HUES64 (cell line): ENCODE measurements at regions not wholly inside any gene's neighbourhood (a gene's known extent, or its start where the extent isn't known, plus 50 kb on each side); places are given as distances from the start of the nearest gene placed in this dataset.

Source experiments
- H3K27ac ChIP-seq: 2 replicates; pipeline ENCODE4 v1.7.0; 2013; ENCODE audit warnings: low read depth, low read length, inconsistent platforms
- H3K27me3 ChIP-seq: 2 replicates; pipeline ENCODE4 v1.6.1; 2013; ENCODE audit warnings: mild to moderate bottlenecking, low read length; ENCODE audit not compliant: insufficient read depth
- H3K36me3 ChIP-seq: 2 replicates; pipeline ENCODE4 v1.6.1; 2013; ENCODE audit warnings: mild to moderate bottlenecking, low read length; ENCODE audit not compliant: insufficient read depth
- H3K4me1 ChIP-seq: 2 replicates; pipeline ENCODE4 v1.6.1; 2013; ENCODE audit warnings: mild to moderate bottlenecking, low read length, moderate library complexity; ENCODE audit not compliant: insufficient read depth
- H3K4me3 ChIP-seq: 2 replicates; pipeline ENCODE4 v1.5.1; 2013; ENCODE audit warnings: mild to moderate bottlenecking, low read length, moderate library complexity
- H3K9ac ChIP-seq: 2 replicates; pipeline ENCODE4 v1.6.1; 2013; ENCODE audit warnings: mild to moderate bottlenecking, low read depth, low read length
- H3K9me3 ChIP-seq: 2 replicates; pipeline ENCODE4 v1.6.1; 2013; ENCODE audit warnings: low read depth, low read length; ENCODE audit not compliant: insufficient read depth
- WGBS: fragments of 150-250, 120-280 bp; methylation state at CpG from one replicate; pipeline ENCODE4 v1.1.7; 2013; ENCODE audit warnings: missing lambda C conversion rate; 5-methylcytosine and 5-hydroxymethylcytosine counted together

DNA sequence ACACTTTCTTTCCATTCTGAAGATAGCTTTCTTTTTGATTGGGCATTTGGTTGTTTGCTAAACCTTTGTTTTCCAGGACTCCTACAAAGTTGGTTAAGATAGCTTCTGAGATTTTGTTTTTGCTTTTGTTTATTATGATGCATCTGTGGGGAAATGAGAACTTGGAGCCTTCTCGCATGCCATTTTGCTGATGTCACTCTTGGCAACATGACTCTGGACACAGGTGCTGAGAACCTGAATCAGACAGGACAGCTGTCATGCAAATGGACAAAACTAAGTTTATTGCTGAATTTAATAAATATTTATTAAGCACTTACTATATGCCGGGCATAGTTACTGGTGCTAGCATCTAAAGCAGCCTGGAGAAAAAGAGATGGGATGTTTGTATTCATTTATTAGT, 274.1 kb downstream of the ZEB1 start:
- Histone ChIP-seq H3K27ac (no peak overlapping the region), H3K4me1 (0 out of 2 replicates have a peak, but pooled peaks cover 2% of the 10 kb centered on the region), H3K9me3 (no peaks in the 10 kb centered on the region), H3K4me3 (no peak overlapping the region), H3K27me3 (no peaks in the 10 kb centered on the region), H3K9ac (no peak overlapping the region), H3K36me3 (no peaks in the 10 kb centered on the region)
- 92% methylated on average over 1 of the region's 2 CpGs for WGBS

DNA sequence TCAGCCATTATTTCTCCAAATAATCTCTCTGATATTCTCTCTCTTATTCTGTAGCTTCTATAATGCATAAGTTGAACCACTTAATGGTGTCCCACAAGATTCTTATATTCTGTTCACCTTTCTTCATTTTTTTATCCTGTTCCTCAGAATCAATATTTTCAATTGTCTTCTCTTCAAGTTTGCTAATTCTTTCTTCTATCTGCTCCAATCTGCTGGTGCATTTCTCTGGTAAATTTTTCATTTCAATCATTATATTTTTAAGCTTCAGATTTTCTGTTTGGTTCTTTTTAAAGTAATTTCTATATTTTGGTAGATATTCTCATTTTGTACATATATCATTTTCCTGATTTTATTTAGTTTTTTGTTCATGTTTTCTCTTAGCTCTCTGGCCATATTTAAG, 272.6 kb downstream of the ZEB1 start:
- no peaks in the 10 kb centered on the region for H3K36me3 ChIP-seq
- H3K9ac ChIP-seq = no peak overlapping the region
- no peak overlapping the region for H3K27ac ChIP-seq
- H3K9me3 ChIP-seq = no peaks in the 10 kb centered on the region
- H3K4me3 ChIP-seq = no peak overlapping the region
- 0 out of 2 replicates have a peak, but pooled peaks cover 2% of the 10 kb centered on the region for H3K4me1 ChIP-seq
- H3K27me3 ChIP-seq = no peaks in the 10 kb centered on the region

GRCh38 chr10:31590023-31590800, 271.2 kb downstream of the ZEB1 start:
- Histone ChIP-seq H3K4me1 (0 out of 2 replicates have a peak, but pooled peaks cover 2% of the 10 kb centered on the region), H3K36me3 (no peaks in the 10 kb centered on the region)
- WGBS = 87% methylated on average over 4 of the region's 6 CpGs

GRCh38 chr10:31587691-31588090, 268.7 kb downstream of the ZEB1 start:
- Histone ChIP-seq H3K9ac (no peak overlapping the region), H3K27ac (no peak overlapping the region), H3K9me3 (no peaks in the 10 kb centered on the region), H3K27me3 (no peaks in the 10 kb centered on the region), H3K4me1 (peaks cover 3% of the 10 kb centered on the region; the same call in 1 of the 2 replicates), H3K36me3 (no peaks in the 10 kb centered on the region), H3K4me3 (no peak overlapping the region)
- WGBS = 92% methylated on average over 9 of the region's 9 CpGs

More at GRCh38 chr10:31590023-31590800, 271.2 kb downstream of the ZEB1 start:
- H3K9ac ChIP-seq = no peak overlapping the region
- H3K4me3 ChIP-seq = no peak overlapping the region
- no peaks in the 10 kb centered on the region for H3K27me3 ChIP-seq
- no peaks in the 10 kb centered on the region for H3K9me3 ChIP-seq
- no peak overlapping the region for H3K27ac ChIP-seq

DNA sequence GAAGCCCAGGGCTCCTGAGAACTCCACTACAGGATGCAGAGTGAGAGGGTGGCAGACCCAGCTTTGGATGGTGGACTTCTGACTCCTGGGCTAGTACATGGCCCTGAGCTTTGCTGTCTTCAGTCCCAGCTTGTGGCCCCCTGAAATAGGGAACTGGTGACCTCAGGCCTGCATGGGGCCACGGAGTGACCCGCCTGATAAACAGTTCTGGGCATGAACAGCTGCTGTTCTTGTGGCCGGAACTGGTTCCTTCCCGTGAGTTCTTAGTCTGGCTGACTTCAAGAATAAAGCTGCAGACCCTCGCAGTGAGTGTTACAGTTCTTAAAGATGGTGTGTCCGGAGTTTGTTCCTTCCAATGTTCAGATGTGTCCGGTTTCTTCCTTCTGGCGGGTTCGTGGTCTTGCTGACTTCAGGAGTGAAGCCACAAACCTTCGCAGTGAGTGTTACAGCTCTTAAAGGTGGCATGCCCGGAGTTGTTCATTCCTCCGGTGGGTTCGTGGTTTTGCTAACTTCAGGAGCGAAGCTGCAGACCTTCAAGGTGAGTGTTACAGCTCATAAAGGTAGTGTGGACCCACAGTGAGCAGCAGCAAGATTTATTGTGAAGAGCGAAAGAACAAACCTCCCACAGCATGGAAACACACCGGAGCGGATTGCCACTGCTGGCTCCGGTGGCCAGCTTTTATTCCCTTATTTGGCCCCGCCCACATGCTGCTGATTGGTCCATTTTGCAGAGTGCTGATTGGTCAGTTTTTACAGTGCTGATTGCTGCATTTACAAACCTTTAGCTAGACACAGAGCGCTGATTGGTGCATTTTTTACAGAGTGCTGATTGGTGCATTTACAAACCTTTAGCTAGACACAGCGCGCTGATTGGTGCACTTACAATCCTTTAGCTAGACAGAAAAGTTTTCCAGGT, 268.0 kb downstream of the ZEB1 start:
- Histone ChIP-seq H3K27ac (no peak overlapping the region), H3K9ac (no peak overlapping the region), H3K4me3 (no peak overlapping the region), H3K27me3 (no peaks in the 10 kb centered on the region), H3K4me1 (peaks cover 3% of the 10 kb centered on the region; the same call in 1 of the 2 replicates), H3K9me3 (no peaks in the 10 kb centered on the region), H3K36me3 (no peaks in the 10 kb centered on the region)
- 91% methylated on average over 22 of the region's 22 CpGs for WGBS

- H3K9me3 ChIP-seq = no peaks in the 10 kb centered on the region
- WGBS = 94% methylated on average over 6 of the region's 6 CpGs
- H3K27ac ChIP-seq = no peak overlapping the region
- H3K4me3 ChIP-seq = no peak overlapping the region
- H3K27me3 ChIP-seq = no peaks in the 10 kb centered on the region
- H3K9ac ChIP-seq = no peak overlapping the region
- H3K36me3 ChIP-seq = no peaks in the 10 kb centered on the region
- H3K4me1 ChIP-seq = peaks cover 3% of the 10 kb centered on the region; the same call in 1 of the 2 replicates
Observed at GRCh38 chr10:31584876-31585275, 265.9 kb downstream of the ZEB1 start.

- no peak overlapping the region for H3K9ac ChIP-seq
- H3K36me3 ChIP-seq = no peaks in the 10 kb centered on the region
- H3K27ac ChIP-seq = no peak overlapping the region
- H3K4me3 ChIP-seq = no peak overlapping the region
- peaks cover 3% of the 10 kb centered on the region; the same call in 1 of the 2 replicates for H3K4me1 ChIP-seq
- H3K9me3 ChIP-seq = no peaks in the 10 kb centered on the region
- 90% methylated on average over 12 of the region's 12 CpGs for WGBS
- H3K27me3 ChIP-seq = no peaks in the 10 kb centered on the region
Observed at GRCh38 chr10:31584098-31584631, 265.1 kb downstream of the ZEB1 start.

DNA sequence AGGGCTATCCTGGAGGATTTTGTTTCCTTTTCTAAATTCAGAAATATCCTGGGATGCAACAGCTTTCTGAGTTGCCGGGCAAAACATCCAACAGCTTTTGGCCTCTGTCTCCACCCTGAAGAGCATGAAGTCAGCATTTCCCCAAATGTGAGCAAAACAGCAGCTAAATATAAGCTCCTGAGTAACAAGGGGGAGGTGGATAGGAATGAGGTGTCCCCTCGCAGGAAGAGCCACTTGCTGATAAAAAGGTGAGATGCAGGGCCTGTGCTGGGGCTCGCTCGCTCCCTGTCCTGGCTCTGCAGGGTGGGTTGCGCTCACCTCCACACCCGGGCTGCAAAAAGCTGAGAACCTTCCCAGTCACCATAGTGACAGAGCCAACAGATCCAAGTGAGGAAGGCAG, 264.3 kb downstream of the ZEB1 start:
- no peak overlapping the region for H3K9ac ChIP-seq
- no peaks in the 10 kb centered on the region for H3K9me3 ChIP-seq
- H3K27me3 ChIP-seq = no peaks in the 10 kb centered on the region
- peaks cover 3% of the 10 kb centered on the region; the same call in 1 of the 2 replicates for H3K4me1 ChIP-seq
- no peak overlapping the region for H3K4me3 ChIP-seq
- 74% methylated on average over 6 of the region's 6 CpGs for WGBS
- no peak overlapping the region for H3K27ac ChIP-seq
- H3K36me3 ChIP-seq = no peaks in the 10 kb centered on the region

DNA sequence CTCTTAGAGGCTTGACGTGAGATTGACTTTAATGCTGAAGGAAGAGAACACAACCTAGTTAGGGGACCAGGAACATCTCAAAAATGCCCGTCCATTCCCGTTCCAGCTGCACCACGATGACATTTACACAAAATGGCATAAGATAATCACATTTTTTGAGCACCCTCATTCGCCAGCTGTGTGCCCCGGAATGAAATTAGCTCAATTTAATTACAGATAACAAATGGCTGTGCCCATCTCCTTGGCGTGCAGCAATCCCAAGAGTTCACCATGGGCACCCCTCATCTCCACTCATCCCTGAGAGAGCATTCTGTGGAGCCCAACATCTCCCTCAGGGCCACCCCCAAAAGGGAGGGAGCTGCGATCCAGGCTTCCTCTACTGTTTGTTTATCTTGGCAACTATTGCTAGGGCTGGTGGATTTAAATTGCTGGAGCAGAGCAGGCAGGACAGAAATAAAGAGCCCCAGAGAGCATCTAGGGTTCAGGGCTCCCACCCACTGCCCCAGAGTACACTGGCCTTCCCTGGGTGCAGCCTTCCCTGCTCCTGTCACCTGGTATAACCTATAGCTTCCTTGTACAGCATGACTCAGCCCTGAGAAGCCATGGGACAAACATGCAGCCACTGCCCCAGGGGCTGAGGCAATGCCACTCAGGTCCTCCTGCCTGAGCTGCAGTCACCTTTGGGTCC, 263.5 kb downstream of the ZEB1 start:
- Histone ChIP-seq H3K9ac (no peak overlapping the region), H3K4me1 (peaks cover 3% of the 10 kb centered on the region; the same call in 1 of the 2 replicates), H3K36me3 (no peaks in the 10 kb centered on the region), H3K27ac (no peak overlapping the region), H3K9me3 (0 out of 2 replicates have a peak, but pooled peaks cover under 1% of the 10 kb centered on the region), H3K4me3 (no peak overlapping the region), H3K27me3 (no peaks in the 10 kb centered on the region)
- 92% methylated on average over 8 of the region's 8 CpGs for WGBS

GRCh38 chr10:31581741-31582323, 262.8 kb downstream of the ZEB1 start:
- Histone ChIP-seq H3K4me1 (peaks cover 3% of the 10 kb centered on the region; the same call in 1 of the 2 replicates), H3K9ac (no peak overlapping the region), H3K9me3 (0 out of 2 replicates have a peak, but pooled peaks cover 6% of the 10 kb centered on the region), H3K4me3 (no peak overlapping the region), H3K27me3 (no peaks in the 10 kb centered on the region), H3K27ac (no peak overlapping the region), H3K36me3 (no peaks in the 10 kb centered on the region)
- WGBS = 92% methylated on average over 9 of the region's 9 CpGs
